Caco-2 (cell line): ENCODE measurements at regions not wholly inside any gene's neighbourhood (a gene's known extent, or its start where the extent isn't known, plus 50 kb on each side); places are given as distances from the start of the nearest gene placed in this dataset.

Source experiments
- BruUV-seq: library from RNA; stranded (reverse); fragments of 400-500 nt; replicated peaks from 2 replicates; lab custom pipeline; 2021; lab: Mats Ljungman, UMichigan
- CTCF ChIA-PET: fragments of 300-600 bp; sonication (Branson Sonifier 250); formaldehyde crosslinking; loops from one replicate; lab custom pipeline; 2022; ENCODE audit warnings: antibody characterized with exemption; lab: Charles Lee
- POLR2A ChIA-PET: fragments of 300-600 bp; sonication (Branson Sonifier 250); formaldehyde crosslinking; loops from one replicate; lab custom pipeline; 2022; ENCODE audit warnings: antibody characterized with exemption; lab: Charles Lee
- DNase-seq, 2 experiments: peaks; one replicate each; pipeline versions ENCODE4 v3.0.0 to v3.0.0-alpha.2; 2020 to 2022
- H3K27me3 ChIP-seq: replicated peaks from 2 replicates; pipeline ENCODE4 v1.6.0; 2011; ENCODE audit warnings: low read length; ENCODE audit not compliant: control insufficient read depth, insufficient read depth
- H3K36me3 ChIP-seq: 2 replicates; pipeline ENCODE4 v1.5.1; 2011; ENCODE audit warnings: low read length; ENCODE audit not compliant: control insufficient read depth, insufficient read depth
- H3K4me1 ChIP-seq: fragments of 250-450 bp; sonication (Bioruptor Pico); 2 replicates; pipeline ENCODE4 v1.5.1; 2020; ENCODE audit warnings: mild to moderate bottlenecking
- H3K4me3 ChIP-seq: 2 replicates; pipeline ENCODE4 v1.5.1; 2011; ENCODE audit warnings: low read depth, mild to moderate bottlenecking, control low read depth, low read length
- H3K9me3 ChIP-seq: fragments of 250-450 bp; sonication (Bioruptor Pico); 2 replicates; pipeline ENCODE4 v1.5.1; 2020; ENCODE audit warnings: mild to moderate bottlenecking, moderate library complexity
- H3K27ac Mint-ChIP-seq: one replicate; pipeline ENCODE4 v1.8.0; 2022; ENCODE audit warnings: mixed read lengths; ENCODE audit not compliant: unreplicated experiment
- H3K27me3 Mint-ChIP-seq: one replicate; pipeline ENCODE4 v1.8.0; 2022; ENCODE audit warnings: mixed read lengths; ENCODE audit not compliant: insufficient read depth, unreplicated experiment
- H3K36me3 Mint-ChIP-seq: one replicate; pipeline ENCODE4 v1.8.0; 2022; ENCODE audit warnings: mild to moderate bottlenecking, mixed read lengths; ENCODE audit not compliant: insufficient read depth, unreplicated experiment
- H3K4me1 Mint-ChIP-seq: one replicate; pipeline ENCODE4 v1.8.0; 2022; ENCODE audit warnings: low read depth, mixed read lengths; ENCODE audit not compliant: unreplicated experiment
- H3K4me3 Mint-ChIP-seq: one replicate; pipeline ENCODE4 v1.8.0; 2022; ENCODE audit warnings: mild to moderate bottlenecking, moderate library complexity, mixed read lengths; ENCODE audit not compliant: unreplicated experiment
- H3K9me3 Mint-ChIP-seq: one replicate; pipeline ENCODE4 v1.8.0; 2022; ENCODE audit warnings: mixed read lengths; ENCODE audit not compliant: unreplicated experiment
- intact Hi-C: fragments of 100-400 bp; cut with micrococcal nuclease; formaldehyde crosslinking; loops from one replicate; pipeline ENCODE4 v1.10.0; 2022; ENCODE audit not compliant: unreplicated experiment
- TF ChIP-seq, protein P1 (sequence below), 2 experiments: fragments of 200-600 bp in 1 of 2; IDR thresholded peaks; 1 replicate in 1 of 2; 2 replicates in 1 of 2; pipeline versions ENCODE4 v1.5.1 to v1.8.0; 2011 to 2022; ENCODE audit warnings: antibody characterized with exemption in 1 of 2, control low read depth in 1 of 2, inconsistent platforms in 1 of 2, low read depth in 1 of 2, low read length in 1 of 2, mild to moderate bottlenecking in 1 of 2, moderate library complexity in 1 of 2; ENCODE audit not compliant: insufficient read depth in 1 of 2, severe bottlenecking in 1 of 2, unreplicated experiment in 1 of 2

DNA sequence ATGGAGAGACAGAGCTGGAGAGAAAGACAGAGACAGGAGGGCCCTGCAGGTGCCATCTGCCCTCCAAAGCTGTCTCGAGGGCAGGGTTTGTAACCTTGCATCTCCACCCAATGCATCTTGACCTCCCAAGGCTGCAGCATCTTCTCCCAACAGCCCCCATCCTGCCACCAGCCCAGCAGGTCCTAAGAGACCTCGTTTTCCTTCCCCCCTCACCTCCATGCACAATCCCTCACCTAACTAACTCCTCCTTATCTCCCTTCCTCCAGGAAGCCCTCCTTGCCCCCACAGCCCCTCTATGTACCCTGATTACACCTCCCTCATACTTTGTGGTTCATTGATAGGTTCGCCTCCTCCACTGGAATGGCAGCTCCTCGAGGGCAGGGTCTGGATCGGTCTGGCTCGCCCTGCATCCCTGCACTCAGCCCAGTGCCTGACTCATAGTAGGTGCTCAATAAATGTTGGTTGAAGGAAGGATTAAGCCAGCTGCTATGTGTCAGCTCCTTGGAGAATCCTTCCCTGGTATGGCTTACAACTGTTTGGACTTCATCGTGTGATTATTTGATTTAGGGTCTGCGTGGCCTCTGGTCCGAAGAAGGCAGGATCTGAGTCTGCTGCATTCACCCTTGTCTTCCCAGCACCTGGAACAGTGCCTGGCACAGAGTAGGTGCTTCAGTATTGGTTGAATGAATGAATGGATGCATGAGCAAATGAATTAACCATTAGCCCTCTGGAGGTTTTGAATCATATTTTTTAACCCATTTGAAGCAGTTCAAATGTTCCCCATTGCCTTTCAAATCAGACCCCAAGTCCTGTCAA is 105.6 kb upstream of the PTPN1 start:
- no peak overlapping the region for H3K4me3 Mint-ChIP-seq
- peaks cover 28% of the 10 kb centered on the region for H3K4me1 Mint-ChIP-seq
- TF ChIP-seq, protein P1, sequence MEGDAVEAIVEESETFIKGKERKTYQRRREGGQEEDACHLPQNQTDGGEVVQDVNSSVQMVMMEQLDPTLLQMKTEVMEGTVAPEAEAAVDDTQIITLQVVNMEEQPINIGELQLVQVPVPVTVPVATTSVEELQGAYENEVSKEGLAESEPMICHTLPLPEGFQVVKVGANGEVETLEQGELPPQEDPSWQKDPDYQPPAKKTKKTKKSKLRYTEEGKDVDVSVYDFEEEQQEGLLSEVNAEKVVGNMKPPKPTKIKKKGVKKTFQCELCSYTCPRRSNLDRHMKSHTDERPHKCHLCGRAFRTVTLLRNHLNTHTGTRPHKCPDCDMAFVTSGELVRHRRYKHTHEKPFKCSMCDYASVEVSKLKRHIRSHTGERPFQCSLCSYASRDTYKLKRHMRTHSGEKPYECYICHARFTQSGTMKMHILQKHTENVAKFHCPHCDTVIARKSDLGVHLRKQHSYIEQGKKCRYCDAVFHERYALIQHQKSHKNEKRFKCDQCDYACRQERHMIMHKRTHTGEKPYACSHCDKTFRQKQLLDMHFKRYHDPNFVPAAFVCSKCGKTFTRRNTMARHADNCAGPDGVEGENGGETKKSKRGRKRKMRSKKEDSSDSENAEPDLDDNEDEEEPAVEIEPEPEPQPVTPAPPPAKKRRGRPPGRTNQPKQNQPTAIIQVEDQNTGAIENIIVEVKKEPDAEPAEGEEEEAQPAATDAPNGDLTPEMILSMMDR (IDR thresholded peaks at IDR 0.05; ENCODE audit: insufficient read depth in 1 of 2, low read depth in 1 of 2, low read length in 1 of 2, severe bottlenecking in 1 of 2, unreplicated experiment in 1 of 2), result no peak
- no TSS peak for BruUV-seq
- no peak overlapping the region for H3K27ac Mint-ChIP-seq
- Histone ChIP-seq H3K4me1 (peaks cover 31% of the 10 kb centered on the region), H3K36me3 (no peaks in the 10 kb centered on the region), H3K9me3 (no peaks in the 10 kb centered on the region), H3K4me3 (no peak overlapping the region), H3K27me3 (no peaks in the 10 kb centered on the region)
- CTCF ChIA-PET, result interaction anchor here (0.9 kb wide), 1 partner anchor 14 kb away, joined by 3 read pairs; no protein-coding TSS in a partner anchor
- no peaks in the 10 kb centered on the region for H3K27me3 Mint-ChIP-seq
- no peak for DNase-seq
- POLR2A ChIA-PET, result no interaction called here
- H3K36me3 Mint-ChIP-seq, result peaks cover 6% of the 10 kb centered on the region
- no peaks in the 10 kb centered on the region for H3K9me3 Mint-ChIP-seq
- intact Hi-C loops, result no loop called here

DNA sequence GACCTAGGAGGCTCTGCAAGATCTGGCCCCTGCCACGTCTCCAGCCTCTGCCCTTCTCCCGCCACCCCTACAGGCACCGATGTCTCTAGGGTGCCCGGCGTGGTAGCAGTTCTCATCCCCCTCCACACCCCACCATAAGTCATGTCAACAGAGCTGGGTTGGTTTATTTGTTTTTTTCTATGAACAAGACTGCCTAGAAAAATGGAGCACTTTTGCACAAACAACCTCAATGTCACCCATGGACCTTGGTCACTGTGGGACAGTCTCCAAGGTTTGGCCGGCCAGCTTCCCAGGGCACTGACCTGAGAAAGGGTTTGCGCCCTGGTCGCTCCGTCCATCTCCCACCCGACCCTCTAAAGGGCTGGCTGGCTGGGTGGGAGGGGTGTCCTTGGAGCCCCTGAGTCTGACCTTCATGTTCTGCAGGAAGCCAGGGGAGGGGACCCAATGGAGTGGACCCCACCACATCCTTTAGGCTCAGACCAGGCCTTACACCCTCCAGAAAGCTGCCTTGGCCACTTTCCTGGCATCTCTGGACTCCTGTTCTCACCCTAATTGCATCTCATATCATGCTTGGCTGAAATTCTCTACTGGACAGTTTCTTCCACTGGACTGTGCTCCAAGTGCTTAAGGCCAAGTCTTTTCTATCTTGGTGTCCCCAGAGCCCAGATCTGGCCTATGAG is 104.8 kb upstream of the PTPN1 start:
- no peak for DNase-seq
- BruUV-seq, result no TSS peak

More for the DNA sequence above, 104.8 kb upstream of the PTPN1 start:
- no peak overlapping the region for H3K27ac Mint-ChIP-seq
- H3K9me3 ChIP-seq, result peaks cover 5% of the 10 kb centered on the region; the same call in 1 of the 2 replicates
- H3K36me3 Mint-ChIP-seq, result peaks cover 1% of the 10 kb centered on the region
- H3K4me1 ChIP-seq, result peaks cover 31% of the 10 kb centered on the region
- H3K4me3 ChIP-seq, result no peak overlapping the region
- intact Hi-C loops, result no loop called here
- H3K27me3 ChIP-seq, result no peaks in the 10 kb centered on the region
- TF ChIP-seq, protein P1 (IDR thresholded peaks at IDR 0.05; ENCODE audit: insufficient read depth in 1 of 2, low read depth in 1 of 2, low read length in 1 of 2, severe bottlenecking in 1 of 2, unreplicated experiment in 1 of 2), result no peak
- POLR2A ChIA-PET, result no interaction called here
- H3K4me1 Mint-ChIP-seq, result peaks cover 21% of the 10 kb centered on the region
- no peak overlapping the region for H3K4me3 Mint-ChIP-seq
- H3K27me3 Mint-ChIP-seq, result no peaks in the 10 kb centered on the region
- no peaks in the 10 kb centered on the region for H3K36me3 ChIP-seq
- no peaks in the 10 kb centered on the region for H3K9me3 Mint-ChIP-seq
- CTCF ChIA-PET, result no interaction called here
